CD14-positive monocyte (primary cell): ENCODE measurements at regions not wholly inside any gene's neighbourhood (a gene's known extent, or its start where the extent isn't known, plus 50 kb on each side); places are given as distances from the start of the nearest gene placed in this dataset.
A peak's percentile ranks its signal among the peaks of the same experiment; 100 is the strongest.

Experiments used
- DNase-seq, 3 donors: peaks; one replicate each; pipeline ENCODE4 v3.0.0-alpha.2; 2011 to 2022
- H2AFZ ChIP-seq: 2 replicates; pipeline ENCODE4 v1.6.0; 2012; ENCODE audit warnings: mild to moderate bottlenecking, low read depth, low read length, inconsistent platforms; ENCODE audit not compliant: insufficient read depth, poor library complexity, severe bottlenecking
- H3K27ac ChIP-seq, 2 donors: 1 replicate in 1 of 2; 2 replicates in 1 of 2; pipeline ENCODE4 v1.5.1; 2012 to 2013; ENCODE audit warnings: low read length in 2 of 2, control low read depth in 1 of 2, inconsistent platforms in 1 of 2, low read depth in 1 of 2, mild to moderate bottlenecking in 1 of 2
- H3K27me3 ChIP-seq, 2 donors: one replicate each; pipeline versions ENCODE4 v1.6.0 to v1.6.1; 2011 to 2013; ENCODE audit warnings: low read length in 2 of 2; ENCODE audit not compliant: control insufficient read depth in 2 of 2, insufficient read depth in 2 of 2
- H3K36me3 ChIP-seq, 2 donors: replicated peaks in 1 of 2; 1 replicate in 1 of 2; 2 replicates in 1 of 2; pipeline versions ENCODE4 v1.5.1 to v1.6.1; 2012 to 2013; ENCODE audit warnings: low read length in 2 of 2, control low read depth in 1 of 2, inconsistent platforms in 1 of 2, mild to moderate bottlenecking in 1 of 2; ENCODE audit not compliant: insufficient read depth in 2 of 2, control insufficient read depth in 1 of 2
- H3K4me1 ChIP-seq, 2 donors: 1 replicate in 1 of 2; 2 replicates in 1 of 2; pipeline versions ENCODE4 v1.5.1 to v1.6.1; 2012 to 2013; ENCODE audit warnings: low read length in 2 of 2, control low read depth in 1 of 2, inconsistent platforms in 1 of 2, mild to moderate bottlenecking in 1 of 2, moderate library complexity in 1 of 2; ENCODE audit not compliant: insufficient read depth in 2 of 2, control insufficient read depth in 1 of 2
- H3K4me2 ChIP-seq: replicated peaks from 2 replicates; pipeline ENCODE3; 2012; ENCODE audit warnings: low read length, moderate library complexity, mild to moderate bottlenecking; ENCODE audit not compliant: poor library complexity, severe bottlenecking; ENCODE audit errors: extremely low read depth
- H3K4me3 ChIP-seq, 3 experiments: fragments of 200-600 bp in 1 of 3; sonication (generic) in 1 of 3; replicated peaks in 1 of 3; 1 replicate in 2 of 3; 2 replicates in 1 of 3; pipeline ENCODE4 v1.5.1; 2011 to 2013; ENCODE audit warnings: low read length in 3 of 3, mild to moderate bottlenecking in 3 of 3, control low read depth in 2 of 3, low read depth in 2 of 3, inconsistent platforms in 1 of 3, moderate library complexity in 1 of 3
- H3K79me2 ChIP-seq: 2 replicates; pipeline ENCODE4 v1.6.0; 2012; ENCODE audit warnings: mild to moderate bottlenecking, control low read depth, inconsistent platforms, low read length, moderate library complexity; ENCODE audit not compliant: insufficient read depth
- H3K9ac ChIP-seq: 2 replicates; pipeline ENCODE4 v1.6.0; 2017; ENCODE audit warnings: low read length, mild to moderate bottlenecking; ENCODE audit not compliant: insufficient read depth, poor library complexity, severe bottlenecking
- H3K9me3 ChIP-seq, 2 donors: replicated peaks in 1 of 2; 1 replicate in 1 of 2; 2 replicates in 1 of 2; pipeline versions ENCODE4 v1.5.1 to v1.6.1; 2012 to 2013; ENCODE audit warnings: low read length in 2 of 2, control low read depth in 1 of 2; ENCODE audit not compliant: control insufficient read depth in 1 of 2, insufficient read depth in 1 of 2
- H4K20me1 ChIP-seq: 2 replicates; pipeline ENCODE4 v1.6.0; 2012; ENCODE audit warnings: mild to moderate bottlenecking, low read length, control low read depth, moderate library complexity; ENCODE audit not compliant: insufficient read depth
- H3K27ac Mint-ChIP-seq, 7 donors: one replicate each; pipeline ENCODE4 v1.8.0; 2020; ENCODE audit warnings: mild to moderate bottlenecking in 7 of 7, mixed read lengths in 7 of 7, moderate library complexity in 6 of 7, inconsistent platforms in 2 of 7
- H3K27me3 Mint-ChIP-seq, 3 donors: one replicate each; pipeline ENCODE4 v1.8.0; 2021 to 2022; ENCODE audit warnings: low read depth in 3 of 3, mild to moderate bottlenecking in 3 of 3, mixed read lengths in 3 of 3, moderate library complexity in 3 of 3, inconsistent platforms in 1 of 3
- H3K36me3 Mint-ChIP-seq, 2 donors: one replicate each; pipeline ENCODE4 v1.8.0; 2020; ENCODE audit warnings: mixed read lengths in 2 of 2, inconsistent platforms in 1 of 2, mild to moderate bottlenecking in 1 of 2
- H3K4me1 Mint-ChIP-seq: one replicate; pipeline ENCODE4 v1.8.0; 2020; ENCODE audit warnings: mild to moderate bottlenecking, mixed read lengths
- H3K4me3 Mint-ChIP-seq, 2 donors: one replicate each; pipeline ENCODE4 v1.8.0; 2020; ENCODE audit warnings: mild to moderate bottlenecking in 2 of 2, mixed read lengths in 2 of 2, moderate library complexity in 1 of 2
- H3K9me3 Mint-ChIP-seq, 7 donors: one replicate each; pipeline ENCODE4 v1.8.0; 2020 to 2022; ENCODE audit warnings: mixed read lengths in 7 of 7, mild to moderate bottlenecking in 6 of 7, moderate library complexity in 6 of 7, inconsistent platforms in 2 of 7
- CTCF ChIP-seq: fragments of 200-600 bp; IDR thresholded peaks from one replicate; pipeline ENCODE4 v1.8.0; 2022; ENCODE audit warnings: antibody characterized with exemption, mild to moderate bottlenecking
- WGBS: methylation state at CpG from one replicate; pipeline ENCODE4 v1.1.5; 2013; ENCODE audit warnings: missing lambda C conversion rate; ENCODE audit not compliant: insufficient coverage; 5-methylcytosine and 5-hydroxymethylcytosine counted together
- intact Hi-C, 2 donors: fragments of 100-400 bp; cut with micrococcal nuclease; formaldehyde crosslinking; loops; one replicate each; pipeline versions ENCODE4 v1.15.0 to v1.15.1; 2023

GRCh38 chr17:74052993-74053711 lies 150.3 kb upstream of the RPL38 start:
- Histone ChIP-seq H3K27me3 (peaks cover 0 to 5% of the 10 kb centered on the region in 2 donors), H3K9me3 (no peaks in the 10 kb centered on the region), H3K36me3 (no peaks in the 10 kb centered on the region), H3K9ac (no peak overlapping the region), H3K4me1 (no peaks in the 10 kb centered on the region), H2AFZ (no peak overlapping the region), H3K4me2 (no peak overlapping the region), H3K27ac (no peak overlapping the region), H3K79me2 (no peaks in the 10 kb centered on the region), H3K4me3 (no peak overlapping the region), H4K20me1 (no peaks in the 10 kb centered on the region)
- WGBS = 74% methylated on average over 15 of the region's 21 CpGs
- Mint-ChIP-seq H3K36me3 (no peaks in the 10 kb centered on the region), H3K9me3 (peaks cover 0 to 2% (median 0%) of the 10 kb centered on the region in 7 donors), H3K27ac (no peak overlapping the region), H3K4me1 (no peaks in the 10 kb centered on the region), H3K27me3 (peaks cover 23 to 38% (median 24%) of the 10 kb centered on the region in 3 donors), H3K4me3 (peak overlapping the region in 1 of 2 donors; percentile 23)
- intact Hi-C loops = no loop called here
- TF ChIP-seq CTCF = no peak
- DNase-seq = no peak

- Histone ChIP-seq H4K20me1 (no peaks in the 10 kb centered on the region), H3K9me3 (no peaks in the 10 kb centered on the region), H3K27ac (no peak overlapping the region), H3K36me3 (no peaks in the 10 kb centered on the region), H2AFZ (no peak overlapping the region), H3K79me2 (no peaks in the 10 kb centered on the region), H3K4me3 (no peak overlapping the region), H3K4me1 (no peaks in the 10 kb centered on the region), H3K9ac (no peak overlapping the region), H3K27me3 (peaks cover 0 to 5% of the 10 kb centered on the region in 2 donors), H3K4me2 (no peak overlapping the region)
- no peaks in the 10 kb centered on the region for H3K4me1 Mint-ChIP-seq
- H3K36me3 Mint-ChIP-seq = no peaks in the 10 kb centered on the region
- TF ChIP-seq CTCF = no peak
- no peak overlapping the region for H3K27ac Mint-ChIP-seq
- intact Hi-C loops = no loop called here
- H3K4me3 Mint-ChIP-seq = peak overlapping the region in 1 of 2 donors; percentile 16
- DNase-seq = no peak
- H3K27me3 Mint-ChIP-seq = peaks cover 20 to 38% (median 20%) of the 10 kb centered on the region in 3 donors
- WGBS = 74% methylated on average over 4 of the region's 8 CpGs
- peaks cover 0 to 2% (median 0%) of the 10 kb centered on the region in 7 donors for H3K9me3 Mint-ChIP-seq
Measured at GRCh38 chr17:74053712-74054078, 149.8 kb upstream of the RPL38 start.
